LNCAP (cell line): ENCODE measurements at regions not wholly inside any gene's neighbourhood (a gene's known extent, or its start where the extent isn't known, plus 50 kb on each side); places are given as distances from the start of the nearest gene placed in this dataset.

Source experiments
- CTCF ChIP-seq: fragments of 450-650 bp; IDR thresholded peaks from 2 replicates; pipeline ENCODE4 v1.5.1; 2017; ENCODE audit warnings: mild to moderate bottlenecking

- TF ChIP-seq CTCF, result no peak
Observed at GRCh38 chr6:170129691-170130171, 161.1 kb downstream of the DLL1 start.

GRCh38 chr6:170128811-170129681, 161.8 kb downstream of the DLL1 start:
- TF ChIP-seq CTCF, result no peak

GRCh38 chr6:170128346-170128745, 162.5 kb downstream of the DLL1 start:
- TF ChIP-seq CTCF, result no peak

- TF ChIP-seq CTCF, result no peak
Observed at GRCh38 chr6:170127151-170127550, 163.7 kb downstream of the DLL1 start.

- no peak for TF ChIP-seq CTCF
Observed at GRCh38 chr6:170125456-170126300, 165.2 kb downstream of the DLL1 start.

- no peak for TF ChIP-seq CTCF
Observed at GRCh38 chr6:170124836-170125235, 166.0 kb downstream of the DLL1 start.

- no peak for TF ChIP-seq CTCF
Observed at GRCh38 chr6:170124150-170124549, 166.7 kb downstream of the DLL1 start.
